Activated CD8-positive, alpha-beta memory T cell treated with anti-CD3 and anti-CD28 coated beads for 36 hours (primary cell): ENCODE measurements at regions not wholly inside any gene's neighbourhood (a gene's known extent, or its start where the extent isn't known, plus 50 kb on each side); places are given as distances from the start of the nearest gene placed in this dataset.

Source experiments
- CTCF ChIA-PET: fragments of 350-600 bp; sonication (Branson Sonifier 250); formaldehyde crosslinking; loops from one replicate; lab custom pipeline; 2021; ENCODE audit warnings: antibody characterized with exemption; lab: Charles Lee
- POLR2A ChIA-PET: fragments of 350-600 bp; sonication (Branson Sonifier 250); formaldehyde crosslinking; loops from one replicate; lab custom pipeline; 2021; ENCODE audit warnings: antibody characterized with exemption; lab: Charles Lee

- ChIA-PET CTCF (no interaction called here), POLR2A (no interaction called here)
These were observed 93.7 kb upstream of the ADRA2C start for GRCh38 chr4:3672465-3672831.

- POLR2A ChIA-PET: no interaction called here
- CTCF ChIA-PET: no interaction called here
These were observed 94.4 kb upstream of the ADRA2C start for GRCh38 chr4:3671571-3672464.

- CTCF ChIA-PET: no interaction called here
- POLR2A ChIA-PET: no interaction called here
These were observed 95.4 kb upstream of the ADRA2C start for GRCh38 chr4:3670521-3671519.

- POLR2A ChIA-PET: no interaction called here
- CTCF ChIA-PET: no interaction called here
These were observed 96.6 kb upstream of the ADRA2C start for GRCh38 chr4:3669553-3669949.

- POLR2A ChIA-PET: no interaction called here
- CTCF ChIA-PET: no interaction called here
These were observed 97.2 kb upstream of the ADRA2C start for GRCh38 chr4:3668825-3669552.

- POLR2A ChIA-PET: no interaction called here
- CTCF ChIA-PET: no interaction called here
These were observed 98.9 kb upstream of the ADRA2C start for GRCh38 chr4:3667258-3667657.

- POLR2A ChIA-PET: no interaction called here
- CTCF ChIA-PET: no interaction called here
These were observed 99.9 kb upstream of the ADRA2C start for GRCh38 chr4:3666263-3666662.

- CTCF ChIA-PET: no interaction called here
- POLR2A ChIA-PET: no interaction called here
These were observed 100.8 kb upstream of the ADRA2C start for GRCh38 chr4:3665360-3665891.

- CTCF ChIA-PET: no interaction called here
These were observed 102.4 kb upstream of the ADRA2C start for GRCh38 chr4:3663791-3664190.

GRCh38 chr4:3662516-3662915 lies 103.7 kb upstream of the ADRA2C start:
- ChIA-PET POLR2A (no interaction called here), CTCF (no interaction called here)

More at GRCh38 chr4:3663791-3664190, 102.4 kb upstream of the ADRA2C start:
- POLR2A ChIA-PET: no interaction called here

- POLR2A ChIA-PET: no interaction called here
- CTCF ChIA-PET: no interaction called here
These were observed 104.2 kb upstream of the ADRA2C start for GRCh38 chr4:3661989-3662388.

- ChIA-PET CTCF (no interaction called here), POLR2A (no interaction called here)
These were observed 105.2 kb upstream of the ADRA2C start for GRCh38 chr4:3660928-3661515.

- ChIA-PET POLR2A (no interaction called here), CTCF (no interaction called here)
These were observed 105.9 kb upstream of the ADRA2C start for GRCh38 chr4:3660086-3660927.

GRCh38 chr4:3659131-3659530 lies 107.1 kb upstream of the ADRA2C start:
- ChIA-PET CTCF (no interaction called here), POLR2A (no interaction called here)

GRCh38 chr4:3658530-3658913 lies 107.7 kb upstream of the ADRA2C start:
- ChIA-PET POLR2A (no interaction called here), CTCF (no interaction called here)

- ChIA-PET CTCF (no interaction called here), POLR2A (no interaction called here)
These were observed 108.2 kb upstream of the ADRA2C start for GRCh38 chr4:3657902-3658529.

GRCh38 chr4:3656416-3657356 lies 109.5 kb upstream of the ADRA2C start:
- ChIA-PET CTCF (no interaction called here), POLR2A (no interaction called here)
